NT2/D1 (cell line): ENCODE measurements at regions not wholly inside any gene's neighbourhood (a gene's known extent, or its start where the extent isn't known, plus 50 kb on each side); places are given as distances from the start of the nearest gene placed in this dataset.
"Not testable (repeated sequence)": the region's sequence is repeated elsewhere in the genome, so short reads cannot be mapped to it uniquely, and the experiment has no call there.

Experiments
- DNase-seq: peaks from one replicate; pipeline ENCODE4 v3.0.0-alpha.2; 2011; ENCODE audit warnings: low read depth, low spot score
- H3K27me3 ChIP-seq: 2 replicates; pipeline ENCODE4 v1.6.0; 2011; ENCODE audit warnings: mild to moderate bottlenecking; ENCODE audit not compliant: insufficient read length, insufficient read depth
- H3K36me3 ChIP-seq: 2 replicates; pipeline ENCODE4 v1.6.1; 2011; ENCODE audit warnings: mild to moderate bottlenecking, low read length, mixed read lengths; ENCODE audit not compliant: insufficient read depth, insufficient read length
- H3K4me1 ChIP-seq: 2 replicates; pipeline ENCODE4 v1.5.1; 2011; ENCODE audit not compliant: insufficient read depth, insufficient read length
- H3K4me3 ChIP-seq: 2 replicates; pipeline ENCODE4 v1.5.1; 2011; ENCODE audit warnings: low read depth; ENCODE audit not compliant: insufficient read length
- H3K9ac ChIP-seq: 2 replicates; pipeline ENCODE4 v1.6.0; 2011; ENCODE audit warnings: low read depth; ENCODE audit not compliant: insufficient read length
- H3K9me3 ChIP-seq: 2 replicates; pipeline ENCODE4 v1.5.1; 2011; ENCODE audit warnings: mild to moderate bottlenecking, low read length; ENCODE audit not compliant: insufficient read depth

DNA sequence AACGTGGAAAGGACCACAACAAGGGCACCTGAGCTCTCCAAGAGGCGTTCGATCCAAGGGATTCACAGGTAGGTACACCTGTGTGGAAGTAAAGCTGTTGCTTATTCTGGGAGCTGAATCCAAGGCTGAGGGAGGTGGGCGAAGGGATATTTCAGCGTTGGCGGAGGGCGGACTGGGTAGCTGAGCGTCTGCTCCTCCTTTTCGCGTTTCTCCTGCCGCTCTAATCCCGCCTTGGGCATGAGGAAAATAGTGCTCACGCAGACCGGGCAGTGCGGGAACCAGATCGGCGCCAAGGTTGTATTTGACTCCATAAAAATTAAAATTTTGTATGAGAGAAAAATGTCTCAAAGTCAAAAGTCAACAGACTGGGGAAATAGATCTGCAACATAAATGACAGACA is 3966.2 kb upstream of the OR11H1 start:
- DNase-seq, H3K4me3 ChIP-seq, H3K27me3 ChIP-seq, H3K9me3 ChIP-seq, H3K4me1 ChIP-seq, H3K36me3 ChIP-seq, H3K9ac ChIP-seq: not testable (repeated sequence)

DNA sequence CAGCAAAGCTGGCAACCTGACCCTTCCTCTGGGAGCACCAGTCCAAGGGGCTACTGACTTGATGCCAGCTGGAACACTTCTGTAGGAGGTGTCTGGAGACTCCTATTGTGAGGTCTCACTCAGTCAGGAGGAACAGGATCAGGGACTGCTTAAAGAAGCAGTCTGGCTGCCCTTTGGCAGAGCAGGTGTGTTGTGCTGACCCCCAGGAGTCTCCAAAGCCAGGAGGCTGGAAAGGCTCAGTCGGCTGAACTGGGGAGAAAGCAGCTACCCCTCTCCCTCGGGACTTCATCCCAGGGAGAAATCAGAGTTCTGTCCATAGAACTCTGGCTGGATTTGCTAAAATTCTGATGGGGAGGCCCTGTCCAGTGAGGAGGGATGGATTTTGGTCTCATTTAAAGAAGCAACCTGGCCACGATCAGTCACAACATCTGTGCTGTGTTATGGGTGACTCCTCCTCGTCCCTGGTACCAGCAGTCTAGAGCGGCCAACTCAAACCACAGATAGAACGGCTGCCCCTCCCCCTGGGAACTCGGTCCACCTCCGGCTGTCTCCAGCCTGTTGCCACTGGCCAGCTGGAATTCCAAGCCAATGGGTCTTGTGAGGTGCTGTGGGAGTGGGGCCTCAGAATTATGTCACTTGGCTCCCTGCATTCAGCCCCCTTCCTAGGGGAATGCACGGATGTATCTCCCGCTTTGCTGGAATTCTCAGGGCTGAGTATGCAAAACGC is 3959.0 kb upstream of the OR11H1 start:
- not testable (repeated sequence) for DNase-seq

DNA sequence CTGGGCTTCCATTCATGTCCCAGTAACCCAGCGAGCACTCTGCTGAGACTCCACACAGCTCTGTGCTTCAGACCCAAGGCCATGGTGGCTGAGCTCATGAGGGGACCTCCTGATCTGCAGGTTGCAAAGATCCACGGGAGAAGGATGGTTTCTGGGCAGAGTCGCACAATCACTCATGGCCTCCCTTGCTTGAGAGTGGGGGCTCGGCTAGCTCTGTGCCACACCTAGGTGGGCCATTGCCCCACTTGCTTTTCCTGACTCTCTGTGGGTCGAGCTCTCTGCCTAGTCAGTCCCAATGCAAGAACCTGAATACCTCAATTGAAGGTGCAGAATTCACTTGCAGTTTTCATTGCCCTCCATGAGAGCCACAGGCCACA is 3958.4 kb upstream of the OR11H1 start:
- not testable (repeated sequence) for H3K27me3 ChIP-seq, H3K9ac ChIP-seq, H3K4me3 ChIP-seq, DNase-seq, H3K9me3 ChIP-seq, H3K4me1 ChIP-seq, H3K36me3 ChIP-seq

More for the DNA sequence above, 3959.0 kb upstream of the OR11H1 start:
- not testable (repeated sequence) for H3K4me3 ChIP-seq, H3K4me1 ChIP-seq, H3K36me3 ChIP-seq, H3K27me3 ChIP-seq, H3K9ac ChIP-seq, H3K9me3 ChIP-seq

DNA sequence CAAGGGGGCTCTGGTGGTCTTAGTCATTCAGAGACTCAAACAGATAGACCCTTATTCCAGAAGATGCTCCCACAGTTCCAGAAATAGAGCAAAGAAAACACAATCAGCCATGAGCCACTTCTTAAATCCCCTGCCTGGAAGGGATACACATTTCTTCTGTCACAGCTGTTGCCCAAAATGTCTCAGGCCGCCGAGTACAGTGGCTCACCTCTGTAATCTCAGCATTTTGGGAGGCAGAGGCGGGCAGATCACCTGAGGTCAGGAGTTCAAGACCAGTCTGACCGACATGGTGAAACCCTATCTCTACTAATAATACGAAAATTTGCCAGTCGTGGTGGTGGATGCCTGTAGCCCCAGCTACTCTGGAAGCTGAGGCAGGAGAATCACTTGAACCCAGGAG is 3954.8 kb upstream of the OR11H1 start:
- not testable (repeated sequence) for H3K4me3 ChIP-seq, H3K36me3 ChIP-seq, DNase-seq, H3K4me1 ChIP-seq, H3K9ac ChIP-seq, H3K9me3 ChIP-seq, H3K27me3 ChIP-seq

DNA sequence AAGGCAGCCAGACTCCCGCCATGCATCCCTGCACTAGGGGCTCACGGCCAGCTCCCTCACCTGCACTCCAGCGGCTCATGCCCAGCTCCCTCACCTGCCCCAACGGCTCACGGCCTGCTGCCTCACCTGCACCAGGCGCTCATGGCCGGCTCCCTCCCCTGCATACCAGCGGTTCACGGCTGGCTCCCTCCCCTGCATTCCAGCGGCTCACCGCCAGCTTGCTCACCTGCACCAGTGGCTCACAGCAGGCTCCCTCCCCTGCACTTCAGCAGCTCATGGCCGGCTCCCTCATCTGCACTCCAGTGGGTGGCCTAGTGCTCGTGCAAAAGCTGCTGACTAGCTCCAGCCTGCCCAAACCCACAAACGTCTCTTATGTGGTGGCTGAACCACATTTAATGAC is 3953.8 kb upstream of the OR11H1 start:
- not testable (repeated sequence) for H3K4me3 ChIP-seq, DNase-seq, H3K36me3 ChIP-seq, H3K9me3 ChIP-seq, H3K4me1 ChIP-seq, H3K27me3 ChIP-seq, H3K9ac ChIP-seq

DNA sequence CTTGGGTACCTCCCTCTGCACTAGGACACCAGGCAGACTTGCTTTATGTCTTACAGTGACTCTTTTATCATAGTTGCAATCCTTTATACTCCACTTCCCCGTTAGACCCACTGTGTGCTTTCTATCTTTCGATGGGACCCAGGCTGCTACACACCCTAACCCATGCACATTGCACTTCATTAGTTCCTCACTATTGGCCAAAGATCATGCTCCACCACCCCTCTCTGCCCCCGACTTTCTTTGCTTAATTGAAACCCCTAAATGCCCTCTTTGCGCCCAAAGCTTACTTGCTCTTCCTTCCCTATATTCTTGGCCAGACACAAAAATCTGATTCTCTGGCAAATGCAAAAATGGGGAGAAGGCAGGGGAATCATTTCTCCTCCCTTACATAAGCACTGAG is 3953.3 kb upstream of the OR11H1 start:
- not testable (repeated sequence) for DNase-seq, H3K9ac ChIP-seq, H3K4me1 ChIP-seq, H3K9me3 ChIP-seq, H3K27me3 ChIP-seq, H3K36me3 ChIP-seq, H3K4me3 ChIP-seq

DNA sequence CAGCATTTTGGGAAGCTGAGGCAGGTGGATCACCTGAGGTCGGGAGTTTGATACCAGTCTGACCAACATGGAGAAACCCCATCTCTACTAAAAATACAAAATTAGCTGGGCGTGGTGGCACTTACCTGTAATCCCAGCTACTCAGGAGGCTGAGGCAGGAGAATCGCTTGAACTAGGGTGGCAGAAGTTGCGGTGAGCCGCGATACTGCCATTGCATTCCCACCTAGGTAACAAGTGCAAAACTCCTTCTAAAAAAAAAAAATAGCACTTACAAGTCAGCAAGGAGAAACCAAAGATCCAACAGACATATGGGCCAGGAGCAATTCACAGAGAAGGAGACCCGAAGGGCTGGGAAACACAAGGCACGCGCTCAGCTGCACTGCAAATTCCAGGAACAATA is 3951.3 kb upstream of the OR11H1 start:
- not testable (repeated sequence) for H3K36me3 ChIP-seq, H3K27me3 ChIP-seq, H3K4me3 ChIP-seq, H3K9ac ChIP-seq, H3K4me1 ChIP-seq, DNase-seq, H3K9me3 ChIP-seq

DNA sequence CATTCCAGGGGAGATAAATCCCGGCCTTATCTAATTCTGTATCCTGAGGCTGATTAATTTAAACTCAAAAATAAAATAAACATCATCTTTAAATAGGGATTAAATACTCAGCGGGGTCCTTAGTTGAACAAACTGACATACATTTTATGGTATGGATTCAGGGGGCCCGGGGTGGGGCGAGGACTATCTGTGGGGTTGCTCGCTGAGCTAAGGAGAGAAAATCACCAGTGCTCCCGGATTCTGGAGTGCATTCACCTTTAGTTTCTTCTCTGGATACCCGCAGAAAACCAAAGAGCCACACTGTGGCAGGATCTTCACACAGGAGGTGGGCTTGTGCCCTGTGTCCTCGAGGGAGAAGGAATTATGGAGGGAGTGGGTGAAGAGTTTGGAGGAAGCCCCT is 3949.9 kb upstream of the OR11H1 start:
- H3K4me1 ChIP-seq, H3K9ac ChIP-seq, H3K27me3 ChIP-seq, DNase-seq, H3K4me3 ChIP-seq, H3K9me3 ChIP-seq, H3K36me3 ChIP-seq: not testable (repeated sequence)

DNA sequence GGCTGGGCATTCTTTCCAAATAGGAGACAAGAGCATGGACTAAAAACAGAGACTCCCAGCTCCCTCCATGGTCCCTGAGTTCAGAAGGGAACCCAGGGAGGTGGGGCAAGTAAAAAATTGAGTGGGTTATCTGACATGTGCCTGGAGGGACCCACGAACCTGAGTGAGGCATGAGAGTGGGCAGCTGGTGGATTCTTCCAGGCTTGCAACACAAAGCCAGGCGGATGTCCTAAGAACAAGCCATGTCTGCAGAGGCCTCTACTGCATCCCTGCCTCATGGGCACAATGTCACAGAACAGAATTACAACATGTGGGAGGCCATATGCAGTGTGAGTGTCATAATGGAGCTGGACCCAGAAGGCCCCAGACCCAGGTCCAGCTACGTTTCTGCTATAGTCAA is 3949.4 kb upstream of the OR11H1 start:
- H3K4me1 ChIP-seq, H3K4me3 ChIP-seq, DNase-seq, H3K36me3 ChIP-seq, H3K9me3 ChIP-seq, H3K9ac ChIP-seq, H3K27me3 ChIP-seq: not testable (repeated sequence)

DNA sequence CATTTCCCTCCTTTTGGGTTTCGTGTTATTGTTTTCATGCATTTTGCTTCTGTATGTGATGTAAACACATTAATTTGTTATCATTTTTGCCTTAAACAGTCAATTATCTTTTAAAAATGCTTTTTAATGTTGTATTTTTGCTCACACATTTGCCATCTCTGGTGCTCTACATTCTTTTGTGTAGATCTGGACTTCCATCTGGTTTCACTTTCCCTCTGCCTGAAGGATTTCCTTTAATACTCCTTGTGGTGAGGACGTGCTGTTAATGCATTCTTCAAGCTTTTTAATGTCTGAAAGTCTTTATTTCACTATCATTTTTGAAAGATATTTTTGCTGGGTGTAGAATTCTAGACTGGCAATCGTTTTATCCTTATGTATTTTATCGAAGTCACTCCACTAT is 3945.9 kb upstream of the OR11H1 start:
- not testable (repeated sequence) for H3K4me3 ChIP-seq, H3K9me3 ChIP-seq, H3K36me3 ChIP-seq, DNase-seq, H3K4me1 ChIP-seq, H3K27me3 ChIP-seq, H3K9ac ChIP-seq

DNA sequence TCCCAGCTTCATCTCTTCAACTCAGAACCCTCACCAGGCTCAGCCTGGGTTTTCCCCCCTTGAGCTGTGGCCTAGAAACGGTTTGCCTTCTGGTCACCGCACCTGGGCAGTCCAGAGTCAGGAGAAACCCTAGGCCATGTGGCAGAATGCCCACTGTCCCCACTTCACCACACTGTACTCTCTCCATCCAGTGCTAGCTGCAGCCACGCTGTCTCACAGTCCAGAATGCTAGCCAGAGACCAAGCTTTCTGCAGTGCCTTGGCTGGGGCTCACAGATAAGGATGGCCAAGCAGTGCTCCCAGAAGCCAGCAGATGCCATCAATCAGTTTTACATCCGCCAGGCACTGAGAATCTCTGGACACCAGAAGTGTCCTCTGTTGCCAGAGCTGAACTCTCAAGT is 3943.8 kb upstream of the OR11H1 start:
- not testable (repeated sequence) for H3K27me3 ChIP-seq, H3K36me3 ChIP-seq, H3K9ac ChIP-seq, DNase-seq, H3K4me3 ChIP-seq, H3K4me1 ChIP-seq, H3K9me3 ChIP-seq

DNA sequence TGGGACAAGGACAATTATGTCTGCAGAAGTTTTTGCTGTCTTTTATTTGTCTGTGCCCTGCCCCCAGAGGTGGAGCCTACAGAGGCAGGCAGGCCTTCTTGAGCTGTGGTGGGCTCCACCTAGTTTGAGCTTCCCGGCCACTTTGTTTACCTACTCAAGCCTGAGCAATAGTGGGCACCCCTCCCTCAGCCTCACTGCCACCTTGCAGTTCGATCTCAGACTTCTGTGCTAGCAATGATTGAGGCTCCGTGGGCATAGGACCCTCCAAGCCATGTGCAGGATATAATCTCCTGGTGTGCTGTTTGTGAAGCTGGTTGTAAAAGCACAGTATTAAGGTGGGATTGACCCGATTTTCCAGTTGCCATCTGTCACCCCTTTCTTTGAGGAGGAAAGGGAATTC is 3933.4 kb upstream of the OR11H1 start:
- H3K27me3 ChIP-seq, H3K9ac ChIP-seq, H3K9me3 ChIP-seq, DNase-seq, H3K4me1 ChIP-seq, H3K36me3 ChIP-seq, H3K4me3 ChIP-seq: not testable (repeated sequence)
